ENCODE measurements at regions not wholly inside any gene's neighbourhood (a gene's known extent, or its start where the extent isn't known, plus 50 kb on each side); places are given as distances from the start of the nearest gene placed in this dataset.

GRCh38 chr18:33818145-33818544 lies 240.1 kb downstream of the ASXL3 start:
- H3K36me3 ChIP-seq (ENCODE audit: insufficient read depth, low read length): no peaks in the 10 kb centered on the region
- no peaks in the 10 kb centered on the region for H3F3A ChIP-seq (ENCODE audit: insufficient read depth, low read length)
- no peak overlapping the region for H2AFZ ChIP-seq (ENCODE audit: low read length)
- no peak overlapping the region for H3K9ac ChIP-seq (ENCODE audit: low read length)
- no peaks in the 10 kb centered on the region for H3K9me3 ChIP-seq (ENCODE audit: low read length)
- H3K27ac ChIP-seq (ENCODE audit: low read depth, low read length, poor library complexity, severe bottlenecking): no peak overlapping the region
- H3K27me3 ChIP-seq (ENCODE audit: insufficient read depth, low read length): no peaks in the 10 kb centered on the region
- H3K4me2 ChIP-seq (ENCODE audit: low read length): no peak overlapping the region
- no peaks in the 10 kb centered on the region for H3K79me2 ChIP-seq (ENCODE audit: insufficient read depth, low read length)
- H3K9me2 ChIP-seq (ENCODE audit: low read depth, low read length): no peaks in the 10 kb centered on the region
- peaks cover 2% of the 10 kb centered on the region for H3K4me1 ChIP-seq (ENCODE audit: insufficient read depth, low read length, severe bottlenecking)
- TF ChIP-seq CTCF (IDR thresholded peaks at IDR 0.05; ENCODE audit: low read length): no peak
- no peak for TF ChIP-seq EZH2 (IDR thresholded peaks at IDR 0.05; ENCODE audit: borderline replicate concordance, low read length)
- H3K4me3 ChIP-seq (ENCODE audit: low read depth, low read length, poor library complexity, severe bottlenecking): no peak overlapping the region
- no peaks in the 10 kb centered on the region for H4K20me1 ChIP-seq (ENCODE audit: insufficient read depth, low read length)

- H3F3A ChIP-seq (ENCODE audit: insufficient read depth, low read length): no peaks in the 10 kb centered on the region
- H3K4me1 ChIP-seq (ENCODE audit: insufficient read depth, low read length, severe bottlenecking): no peaks in the 10 kb centered on the region
- no peak overlapping the region for H3K27ac ChIP-seq (ENCODE audit: low read depth, low read length, poor library complexity, severe bottlenecking)
- H3K9ac ChIP-seq (ENCODE audit: low read length): no peak overlapping the region
- TF ChIP-seq EZH2 (IDR thresholded peaks at IDR 0.05; ENCODE audit: borderline replicate concordance, low read length) (no peak), CTCF (IDR thresholded peaks at IDR 0.05; ENCODE audit: low read length) (no peak)
- no peak overlapping the region for H3K4me3 ChIP-seq (ENCODE audit: low read depth, low read length, poor library complexity, severe bottlenecking)
- H3K27me3 ChIP-seq (ENCODE audit: insufficient read depth, low read length): no peaks in the 10 kb centered on the region
- H3K4me2 ChIP-seq (ENCODE audit: low read length): no peak overlapping the region
- H3K79me2 ChIP-seq (ENCODE audit: insufficient read depth, low read length): no peaks in the 10 kb centered on the region
- H3K9me3 ChIP-seq (ENCODE audit: low read length): no peaks in the 10 kb centered on the region
- H4K20me1 ChIP-seq (ENCODE audit: insufficient read depth, low read length): no peaks in the 10 kb centered on the region
- H2AFZ ChIP-seq (ENCODE audit: low read length): no peak overlapping the region
- H3K9me2 ChIP-seq (ENCODE audit: low read depth, low read length): no peaks in the 10 kb centered on the region
- H3K36me3 ChIP-seq (ENCODE audit: insufficient read depth, low read length): no peaks in the 10 kb centered on the region
Observed at GRCh38 chr18:33817096-33817495, 239.1 kb downstream of the ASXL3 start.

GRCh38 chr18:33814546-33814945 lies 236.5 kb downstream of the ASXL3 start:
- Histone ChIP-seq H3K9ac (ENCODE audit: low read length) (no peak overlapping the region), H4K20me1 (ENCODE audit: insufficient read depth, low read length) (no peaks in the 10 kb centered on the region), H3K27ac (ENCODE audit: low read depth, low read length, poor library complexity, severe bottlenecking) (no peak overlapping the region), H3K4me2 (ENCODE audit: low read length) (no peak overlapping the region), H2AFZ (ENCODE audit: low read length) (no peak overlapping the region), H3K9me2 (ENCODE audit: low read depth, low read length) (no peaks in the 10 kb centered on the region), H3F3A (ENCODE audit: insufficient read depth, low read length) (no peaks in the 10 kb centered on the region), H3K27me3 (ENCODE audit: insufficient read depth, low read length) (no peaks in the 10 kb centered on the region), H3K4me3 (ENCODE audit: low read depth, low read length, poor library complexity, severe bottlenecking) (no peak overlapping the region), H3K9me3 (ENCODE audit: low read length) (no peaks in the 10 kb centered on the region), H3K36me3 (ENCODE audit: insufficient read depth, low read length) (no peaks in the 10 kb centered on the region), H3K4me1 (ENCODE audit: insufficient read depth, low read length, severe bottlenecking) (peaks cover 3% of the 10 kb centered on the region), H3K79me2 (ENCODE audit: insufficient read depth, low read length) (no peaks in the 10 kb centered on the region)
- no peak for TF ChIP-seq CTCF (IDR thresholded peaks at IDR 0.05; ENCODE audit: low read length)
- TF ChIP-seq EZH2 (IDR thresholded peaks at IDR 0.05; ENCODE audit: borderline replicate concordance, low read length): no peak

All from OCI-LY1 (cell line).